CD4-positive, alpha-beta T cell (primary cell): ENCODE measurements at regions not wholly inside any gene's neighbourhood (a gene's known extent, or its start where the extent isn't known, plus 50 kb on each side); places are given as distances from the start of the nearest gene placed in this dataset.

Experiments used
- ATAC-seq: fragments of 200-7000 bp; cut with Tn5 transposase; one replicate; pipeline ENCODE4 v1.10.0; 2022; ENCODE audit warnings: mild to moderate bottlenecking; ENCODE audit not compliant: poor library complexity
- CTCF ChIA-PET: fragments of 350-600 bp; sonication (Branson Sonifier 250); formaldehyde crosslinking; loops from one replicate; lab custom pipeline; 2021; ENCODE audit warnings: antibody characterized with exemption, inconsistent platforms; lab: Charles Lee
- POLR2A ChIA-PET: fragments of 350-600 bp; sonication (Branson Sonifier 250); formaldehyde crosslinking; loops from one replicate; lab custom pipeline; 2021; ENCODE audit warnings: antibody characterized with exemption, inconsistent platforms; lab: Charles Lee
- DNase-seq, 14 experiments: peaks; one replicate each; pipeline ENCODE4 v3.0.0-alpha.2; 2013 to 2020; ENCODE audit warnings: mixed read lengths in 2 of 14
- H3K27ac ChIP-seq, 2 donors: one replicate each; pipeline versions ENCODE4 v1.5.1 to v1.7.0; 2013; ENCODE audit warnings: low read length in 2 of 2, low read depth in 1 of 2, mild to moderate bottlenecking in 1 of 2
- H3K27me3 ChIP-seq, 2 experiments: 1 replicate in 1 of 2; 2 replicates in 1 of 2; pipeline versions ENCODE4 v1.6.1 to v1.7.0; 2013; ENCODE audit warnings: low read length in 2 of 2, control low read depth in 1 of 2, mild to moderate bottlenecking in 1 of 2, moderate library complexity in 1 of 2; ENCODE audit not compliant: insufficient read depth in 2 of 2, control insufficient read depth in 1 of 2
- H3K36me3 ChIP-seq: one replicate; pipeline ENCODE4 v1.6.1; 2013; ENCODE audit warnings: low read length, control low read depth; ENCODE audit not compliant: insufficient read depth
- H3K4me1 ChIP-seq: one replicate; pipeline ENCODE4 v1.6.1; 2013; ENCODE audit warnings: low read length, control low read depth; ENCODE audit not compliant: insufficient read depth
- H3K4me3 ChIP-seq: one replicate; pipeline ENCODE4 v1.5.1; 2013; ENCODE audit warnings: mild to moderate bottlenecking, low read length, moderate library complexity
- H3K9me3 ChIP-seq, 2 experiments: 1 replicate in 1 of 2; 2 replicates in 1 of 2; pipeline versions ENCODE4 v1.6.1 to v1.7.0; 2013; ENCODE audit warnings: low read length in 2 of 2, mild to moderate bottlenecking in 2 of 2, control low read depth in 1 of 2, moderate library complexity in 1 of 2; ENCODE audit not compliant: control insufficient read depth in 1 of 2, insufficient read depth in 1 of 2
- H3K27ac Mint-ChIP-seq: one replicate; pipeline ENCODE4 v1.8.0; 2020; ENCODE audit warnings: mixed read lengths
- H3K27me3 Mint-ChIP-seq: one replicate; pipeline ENCODE4 v1.8.0; 2021; ENCODE audit warnings: mixed read lengths
- H3K36me3 Mint-ChIP-seq: one replicate; pipeline ENCODE4 v1.8.0; 2021; ENCODE audit warnings: low read depth, mixed read lengths
- H3K4me1 Mint-ChIP-seq: one replicate; pipeline ENCODE4 v1.8.0; 2021; ENCODE audit warnings: low read depth, mixed read lengths
- H3K4me3 Mint-ChIP-seq: one replicate; pipeline ENCODE4 v1.8.0; 2020; ENCODE audit warnings: mild to moderate bottlenecking, mixed read lengths
- H3K9me3 Mint-ChIP-seq: one replicate; pipeline ENCODE4 v1.8.0; 2020; ENCODE audit warnings: mixed read lengths
- CTCF ChIP-seq: fragments of 200-600 bp; IDR thresholded peaks from one replicate; pipeline ENCODE4 v1.8.0; 2022; ENCODE audit warnings: antibody characterized with exemption, mild to moderate bottlenecking
- intact Hi-C, 2 experiments: fragments of 100-400 bp; cut with DNase I in 1 of 2; cut with micrococcal nuclease in 1 of 2; formaldehyde crosslinking; loops; one replicate each; pipeline versions ENCODE4 v1.15.1 to v1.9.0; 2023 to 2025; cut with DNase I, micrococcal nuclease

- peaks cover 0 to 12% of the 10 kb centered on the region in 2 experiments for H3K27me3 ChIP-seq
- Mint-ChIP-seq H3K27me3 (peaks cover 14% of the 10 kb centered on the region), H3K4me3 (no peak overlapping the region), H3K4me1 (no peaks in the 10 kb centered on the region), H3K27ac (no peak overlapping the region), H3K9me3 (no peaks in the 10 kb centered on the region), H3K36me3 (no peaks in the 10 kb centered on the region)
- no peaks in the 10 kb centered on the region for H3K9me3 ChIP-seq
- H3K36me3 ChIP-seq, result no peaks in the 10 kb centered on the region
- ChIA-PET CTCF (no interaction called here), POLR2A (no interaction called here)
- no peak for TF ChIP-seq CTCF
- intact Hi-C loops, result no loop called here
- no peak overlapping the region for H3K27ac ChIP-seq
- H3K4me1 ChIP-seq, result no peaks in the 10 kb centered on the region
- no peak for ATAC-seq
- H3K4me3 ChIP-seq, result no peak overlapping the region
- DNase-seq, result no peak
Observed at GRCh38 chr15:93372208-93372864, 283.3 kb upstream of the RGMA start.

GRCh38 chr15:93366387-93367100, 277.5 kb upstream of the RGMA start:
- no peaks in the 10 kb centered on the region for H3K36me3 Mint-ChIP-seq
- CTCF ChIA-PET, result no interaction called here
- Histone ChIP-seq H3K27ac (no peak overlapping the region), H3K36me3 (no peaks in the 10 kb centered on the region), H3K4me3 (no peak overlapping the region), H3K9me3 (no peaks in the 10 kb centered on the region), H3K4me1 (no peaks in the 10 kb centered on the region), H3K27me3 (peaks cover 3 to 11% of the 10 kb centered on the region in 2 experiments)
- DNase-seq (no peak), ATAC-seq (no peak)
- H3K4me1 Mint-ChIP-seq, result no peaks in the 10 kb centered on the region
- intact Hi-C loops, result no loop called here
- peaks cover 17% of the 10 kb centered on the region for H3K27me3 Mint-ChIP-seq
- no peak for TF ChIP-seq CTCF
- H3K9me3 Mint-ChIP-seq, result no peaks in the 10 kb centered on the region
- no peak overlapping the region for H3K27ac Mint-ChIP-seq
- POLR2A ChIA-PET, result no interaction called here
- H3K4me3 Mint-ChIP-seq, result no peak overlapping the region

DNA sequence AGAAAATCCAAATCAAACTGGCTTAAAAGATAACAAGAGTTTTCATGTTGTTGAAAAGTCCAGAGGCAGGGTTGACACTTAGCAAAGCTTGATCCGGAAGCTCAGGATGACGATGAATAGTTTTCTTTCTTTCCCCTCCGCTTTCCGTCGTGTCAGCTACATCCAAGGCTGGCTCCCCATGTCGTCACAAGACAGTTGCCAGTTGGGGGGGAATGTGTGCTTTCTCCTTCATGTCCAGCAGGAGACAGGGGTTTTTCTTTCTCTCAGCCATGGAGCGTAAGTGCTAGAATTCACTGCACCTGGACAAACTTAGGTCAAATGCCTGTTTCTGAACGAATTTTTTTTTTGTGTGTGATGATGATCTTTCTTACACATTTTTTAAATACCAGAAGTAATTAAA, 273.8 kb upstream of the RGMA start:
- CTCF ChIA-PET, result no interaction called here
- H3K27ac Mint-ChIP-seq, result no peak overlapping the region
- no peak overlapping the region for H3K4me3 ChIP-seq
- DNase-seq (no peak), ATAC-seq (no peak)
- TF ChIP-seq CTCF, result no peak
- no peaks in the 10 kb centered on the region for H3K36me3 Mint-ChIP-seq
- no peaks in the 10 kb centered on the region for H3K4me1 ChIP-seq
- no peaks in the 10 kb centered on the region for H3K4me1 Mint-ChIP-seq
- POLR2A ChIA-PET, result no interaction called here
- no peaks in the 10 kb centered on the region for H3K9me3 Mint-ChIP-seq
- intact Hi-C loops, result no loop called here
- H3K27me3 Mint-ChIP-seq, result peaks cover 13% of the 10 kb centered on the region
- H3K27me3 ChIP-seq, result peaks cover 3 to 10% of the 10 kb centered on the region in 2 experiments
- no peak overlapping the region for H3K4me3 Mint-ChIP-seq
- peaks cover 0 to 5% of the 10 kb centered on the region in 2 experiments for H3K9me3 ChIP-seq
- no peaks in the 10 kb centered on the region for H3K36me3 ChIP-seq
- no peak overlapping the region for H3K27ac ChIP-seq
